ENCODE measurements at regions not wholly inside any gene's neighbourhood (a gene's known extent, or its start where the extent isn't known, plus 50 kb on each side); places are given as distances from the start of the nearest gene placed in this dataset.
"Not testable (repeated sequence)": the region's sequence is repeated elsewhere in the genome, so short reads cannot be mapped to it uniquely, and the experiment has no call there.

DNA sequence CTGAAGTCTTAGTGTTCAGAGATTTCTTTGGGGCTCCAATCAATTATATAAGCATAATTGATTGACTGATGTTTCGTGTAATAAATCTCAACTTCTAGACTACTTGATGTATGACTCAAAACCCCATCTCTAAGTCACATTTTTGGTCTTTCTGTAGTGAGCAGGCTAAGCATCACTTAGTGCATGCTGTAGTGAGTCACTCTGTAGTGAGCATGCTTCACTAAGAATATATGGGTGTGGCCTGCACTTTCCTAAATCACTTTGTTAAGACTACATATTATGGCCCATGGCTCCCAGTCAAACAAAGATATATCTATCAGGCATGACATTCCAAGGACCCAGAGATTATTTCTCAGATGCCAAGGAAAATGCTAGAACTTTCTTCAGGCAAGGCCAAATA lies 909.4 kb upstream of the LRFN5 start:
- DNase-seq (ENCODE audit: insufficient read length, low spot score): no peak
- FAIRE-seq: no peak
- no peak for TF ChIP-seq CTCF (IDR thresholded peaks at IDR 0.05; ENCODE audit: insufficient read depth, missing control alignments)

- DNase-seq (ENCODE audit: insufficient read length, low spot score): no peak
- FAIRE-seq: no peak
- TF ChIP-seq CTCF (IDR thresholded peaks at IDR 0.05; ENCODE audit: insufficient read depth, missing control alignments): no peak
These were observed 912.7 kb upstream of the LRFN5 start for GRCh38 chr14:40694023-40694422.

DNA sequence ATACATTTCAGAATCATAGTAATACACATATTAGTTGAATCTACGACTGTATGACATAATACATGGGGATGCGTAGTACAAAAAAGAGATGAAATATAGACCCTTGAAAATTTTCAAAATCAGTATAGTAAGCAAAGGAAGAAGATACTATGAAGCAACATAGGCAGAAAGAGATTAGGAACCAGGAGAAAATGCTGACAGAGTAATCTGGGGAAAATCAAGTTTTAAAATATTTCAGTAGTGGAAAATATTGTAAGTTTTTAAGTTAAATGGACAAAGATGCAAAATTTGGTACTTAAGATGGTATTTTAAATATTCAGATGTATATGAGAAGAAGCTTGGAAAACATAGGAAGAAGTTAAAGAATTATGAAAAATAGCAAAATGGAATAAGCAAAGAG lies 915.6 kb upstream of the LRFN5 start:
- DNase-seq (ENCODE audit: insufficient read length, low spot score) (no peak), FAIRE-seq (no peak)
- no peak for TF ChIP-seq CTCF (IDR thresholded peaks at IDR 0.05; ENCODE audit: insufficient read depth, missing control alignments)

DNA sequence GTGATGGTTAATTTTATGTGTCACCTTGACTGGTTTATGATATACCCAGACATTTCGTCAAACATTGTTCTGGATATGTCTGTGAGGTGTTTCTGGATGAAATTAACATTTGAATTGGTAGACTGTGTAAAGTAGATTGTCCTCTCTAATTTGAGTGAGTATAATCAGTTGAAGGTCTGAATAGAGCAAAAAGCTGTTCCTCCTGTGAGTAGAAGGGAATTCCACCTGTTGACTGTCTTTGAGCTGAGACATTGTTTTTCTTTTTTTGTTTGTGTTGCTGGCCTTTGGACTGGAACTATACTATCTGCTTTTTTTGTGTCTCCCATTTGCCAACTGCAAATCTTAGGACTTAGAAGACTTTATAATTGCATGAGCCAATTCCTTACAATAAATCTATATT lies 920.9 kb upstream of the LRFN5 start:
- FAIRE-seq (no peak), DNase-seq (ENCODE audit: insufficient read length, low spot score) (no peak)
- TF ChIP-seq CTCF (IDR thresholded peaks at IDR 0.05; ENCODE audit: insufficient read depth, missing control alignments): no peak

- DNase-seq (ENCODE audit: insufficient read length, low spot score) (no peak), FAIRE-seq (no peak)
- TF ChIP-seq CTCF (IDR thresholded peaks at IDR 0.05; ENCODE audit: insufficient read depth, missing control alignments): no peak
These were observed 922.3 kb upstream of the LRFN5 start for GRCh38 chr14:40684328-40684727.

GRCh38 chr14:40682131-40682913 lies 924.4 kb upstream of the LRFN5 start:
- FAIRE-seq (no peak), DNase-seq (ENCODE audit: insufficient read length, low spot score) (no peak)
- no peak for TF ChIP-seq CTCF (IDR thresholded peaks at IDR 0.05; ENCODE audit: insufficient read depth, missing control alignments)

DNA sequence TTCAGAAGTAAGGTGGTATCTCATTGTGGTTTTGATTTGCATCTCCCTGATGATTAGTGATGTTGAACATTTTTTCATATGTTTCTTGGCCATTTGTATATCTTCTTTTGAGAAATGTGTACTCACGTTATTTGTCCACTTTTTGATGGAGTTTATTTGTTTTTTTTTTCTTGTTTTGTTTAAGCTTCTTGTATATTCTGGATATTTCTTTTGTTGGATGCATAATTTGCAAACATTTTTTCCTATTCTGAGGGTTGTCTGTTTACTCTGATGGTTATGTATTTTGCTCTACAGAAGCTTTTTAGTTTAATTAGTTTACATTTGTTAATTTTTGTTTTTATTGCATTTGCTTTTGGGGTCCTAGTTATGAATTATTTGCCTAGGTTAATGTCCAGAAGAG lies 927.4 kb upstream of the LRFN5 start:
- no peak for TF ChIP-seq CTCF (IDR thresholded peaks at IDR 0.05; ENCODE audit: insufficient read depth, missing control alignments)
- FAIRE-seq (no peak), DNase-seq (ENCODE audit: insufficient read length, low spot score) (no peak)

- DNase-seq (ENCODE audit: insufficient read length, low spot score); FAIRE-seq: not testable (repeated sequence)
These were observed 929.5 kb upstream of the LRFN5 start for GRCh38 chr14:40677206-40677605.
